Skeletal muscle satellite cell (primary cell): ENCODE measurements at regions not wholly inside any gene's neighbourhood (a gene's known extent, or its start where the extent isn't known, plus 50 kb on each side); places are given as distances from the start of the nearest gene placed in this dataset.
"Not testable (repeated sequence)": the region's sequence is repeated elsewhere in the genome, so short reads cannot be mapped to it uniquely, and the experiment has no call there.

Source experiments
- H3K27me3 ChIP-seq: 2 replicates; pipeline ENCODE4 v1.7.0; 2013; ENCODE audit warnings: low read length; ENCODE audit not compliant: control insufficient read depth, insufficient read depth
- H3K36me3 ChIP-seq: 2 replicates; pipeline ENCODE4 v1.7.0; 2013; ENCODE audit warnings: mild to moderate bottlenecking, control low read depth, low read length; ENCODE audit not compliant: insufficient read depth
- H3K4me1 ChIP-seq: 2 replicates; pipeline ENCODE4 v1.7.0; 2013; ENCODE audit warnings: low read length; ENCODE audit not compliant: control insufficient read depth, insufficient read depth
- H3K4me2 ChIP-seq: 2 replicates; pipeline ENCODE4 v1.7.0; 2013; ENCODE audit warnings: mild to moderate bottlenecking, low read length
- H3K4me3 ChIP-seq: 2 replicates; pipeline ENCODE4 v1.7.0; 2013; ENCODE audit warnings: low read length
- H3K9ac ChIP-seq: 2 replicates; pipeline ENCODE4 v1.7.0; 2013; ENCODE audit warnings: mild to moderate bottlenecking, low read depth, low read length, moderate library complexity
- H3K9me3 ChIP-seq: replicated peaks from 2 replicates; pipeline ENCODE4 v1.7.0; 2013; ENCODE audit warnings: mild to moderate bottlenecking, control low read depth, low read length

GRCh38 chr4:170979736-170980135 is 833.5 kb upstream of the GALNTL6 start:
- no peaks in the 10 kb centered on the region for H3K27me3 ChIP-seq
- no peaks in the 10 kb centered on the region for H3K9me3 ChIP-seq
- H3K4me2 ChIP-seq, result no peak overlapping the region
- no peak overlapping the region for H3K9ac ChIP-seq
- no peaks in the 10 kb centered on the region for H3K4me1 ChIP-seq
- H3K4me3 ChIP-seq, result no peak overlapping the region
- no peaks in the 10 kb centered on the region for H3K36me3 ChIP-seq

- no peak overlapping the region for H3K4me2 ChIP-seq
- no peaks in the 10 kb centered on the region for H3K36me3 ChIP-seq
- H3K27me3 ChIP-seq, result no peaks in the 10 kb centered on the region
- no peak overlapping the region for H3K4me3 ChIP-seq
- no peak overlapping the region for H3K9ac ChIP-seq
- no peaks in the 10 kb centered on the region for H3K4me1 ChIP-seq
- H3K9me3 ChIP-seq, result no peaks in the 10 kb centered on the region
Measured at GRCh38 chr4:170978990-170979389, 834.2 kb upstream of the GALNTL6 start.

DNA sequence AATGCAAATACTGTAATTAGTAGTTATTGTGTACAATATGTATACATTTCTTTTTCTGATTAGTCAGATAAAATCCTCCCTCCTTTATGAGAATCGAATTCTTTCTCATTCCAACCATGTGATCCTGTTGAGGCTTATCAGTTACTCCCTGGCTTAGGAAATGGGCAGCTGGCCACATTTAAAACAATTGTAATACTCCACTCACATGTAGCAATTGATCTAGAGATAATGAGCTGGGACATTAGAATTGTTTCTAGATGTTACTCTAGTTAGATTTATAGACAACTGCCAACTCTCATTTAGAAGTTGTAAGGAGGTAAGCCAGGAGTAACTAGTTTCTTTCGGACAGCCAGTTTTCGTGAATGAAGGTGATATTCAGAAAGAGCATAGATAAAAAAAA is 859.3 kb upstream of the AADAT start:
- no peak overlapping the region for H3K9ac ChIP-seq
- H3K4me1 ChIP-seq, result no peaks in the 10 kb centered on the region
- no peaks in the 10 kb centered on the region for H3K9me3 ChIP-seq
- H3K4me2 ChIP-seq, result no peak overlapping the region
- no peaks in the 10 kb centered on the region for H3K36me3 ChIP-seq
- H3K27me3 ChIP-seq, result no peaks in the 10 kb centered on the region
- H3K4me3 ChIP-seq, result no peak overlapping the region

DNA sequence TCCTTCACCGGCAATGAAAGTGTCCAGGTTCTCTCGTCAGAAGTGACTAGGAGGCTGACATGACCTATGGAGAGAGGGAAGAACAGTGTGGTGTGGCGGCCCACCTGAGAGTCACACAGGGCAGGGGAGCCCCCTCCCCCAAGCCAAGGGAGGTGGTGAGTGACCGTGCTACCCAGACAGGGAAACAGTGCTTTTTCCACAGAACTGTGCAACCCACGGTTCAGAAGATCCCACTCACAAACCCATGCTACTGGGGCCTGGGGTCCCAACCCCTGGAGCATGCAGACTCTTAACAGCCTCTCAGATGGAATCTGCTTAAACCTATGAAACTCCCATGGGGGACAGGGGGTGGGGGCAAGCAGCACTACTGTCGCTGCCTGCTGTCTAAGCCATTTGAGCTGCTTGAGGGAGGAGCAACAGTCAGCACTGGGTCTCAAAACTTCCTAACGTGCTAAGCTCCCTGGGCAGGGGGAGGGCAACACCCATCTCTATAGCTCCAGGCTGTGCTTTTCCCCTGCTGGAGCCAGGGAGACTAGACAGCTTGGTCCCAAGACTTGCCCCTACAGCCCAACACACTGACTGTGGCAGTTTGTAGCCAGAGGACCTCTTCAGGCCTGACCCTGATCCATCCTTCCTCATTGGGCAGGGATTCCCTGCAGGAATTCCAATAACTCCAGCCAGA is 850.4 kb upstream of the AADAT start:
- no peak overlapping the region for H3K4me3 ChIP-seq

GRCh38 chr4:170938588-170938987 is 848.8 kb upstream of the AADAT start:
- Histone ChIP-seq H3K27me3 (no peaks in the 10 kb centered on the region), H3K4me3 (no peak overlapping the region), H3K4me1 (no peaks in the 10 kb centered on the region), H3K36me3 (no peaks in the 10 kb centered on the region), H3K9ac (no peak overlapping the region), H3K4me2 (no peak overlapping the region), H3K9me3 (no peaks in the 10 kb centered on the region)

More for the DNA sequence above, 850.4 kb upstream of the AADAT start:
- no peaks in the 10 kb centered on the region for H3K27me3 ChIP-seq
- H3K4me1 ChIP-seq, result no peaks in the 10 kb centered on the region
- no peak overlapping the region for H3K9ac ChIP-seq
- H3K36me3 ChIP-seq, result no peaks in the 10 kb centered on the region
- no peak overlapping the region for H3K4me2 ChIP-seq
- H3K9me3 ChIP-seq, result no peaks in the 10 kb centered on the region

GRCh38 chr4:170931321-170931720 is 841.6 kb upstream of the AADAT start:
- Histone ChIP-seq H3K4me1 (no peaks in the 10 kb centered on the region), H3K36me3 (no peaks in the 10 kb centered on the region), H3K4me3 (no peak overlapping the region), H3K9ac (no peak overlapping the region), H3K4me2 (no peak overlapping the region), H3K9me3 (no peaks in the 10 kb centered on the region), H3K27me3 (no peaks in the 10 kb centered on the region)

DNA sequence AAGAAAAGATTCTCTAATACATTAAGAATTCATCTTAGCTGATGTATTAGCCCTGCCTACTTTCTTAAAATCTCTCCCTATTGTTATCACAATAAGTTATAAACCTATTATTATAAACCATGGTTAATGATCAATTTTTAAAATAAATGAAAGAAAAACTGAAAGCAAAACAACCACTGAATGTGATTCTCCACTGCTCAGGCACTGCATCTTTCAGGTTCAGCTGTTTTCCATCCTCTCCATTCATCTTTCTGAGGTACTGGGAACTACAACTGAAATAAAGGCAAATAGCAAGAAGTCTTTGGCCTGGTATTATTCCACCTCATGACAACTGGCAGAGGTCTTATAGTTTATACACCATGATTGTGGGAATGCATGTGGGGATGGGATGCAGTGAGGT is 798.9 kb upstream of the AADAT start:
- no peak overlapping the region for H3K9ac ChIP-seq
- H3K4me1 ChIP-seq, result no peaks in the 10 kb centered on the region
- no peaks in the 10 kb centered on the region for H3K27me3 ChIP-seq

DNA sequence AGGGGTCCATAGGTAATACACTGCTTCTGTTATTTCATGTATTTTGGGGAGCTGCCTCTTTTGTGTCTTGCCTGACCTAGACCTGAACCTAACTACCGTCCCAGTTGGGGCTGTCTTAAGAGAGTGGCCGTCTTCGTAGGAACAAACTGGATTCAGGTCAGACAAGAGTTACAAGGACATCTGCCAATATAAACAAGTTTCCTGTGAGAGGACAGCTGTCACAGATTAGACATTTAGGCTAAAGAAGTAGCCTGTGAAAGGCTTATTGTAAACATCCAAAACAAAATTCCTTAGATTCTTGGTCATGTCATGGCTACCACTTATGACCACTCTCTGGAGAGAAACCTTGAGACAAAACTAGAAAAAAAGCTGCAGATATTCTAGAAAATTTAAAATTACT is 797.6 kb upstream of the AADAT start:
- H3K4me1 ChIP-seq, result no peaks in the 10 kb centered on the region
- no peak overlapping the region for H3K4me3 ChIP-seq
- peaks cover under 1% of the 10 kb centered on the region for H3K9me3 ChIP-seq
- H3K27me3 ChIP-seq, result no peaks in the 10 kb centered on the region
- H3K4me2 ChIP-seq, result no peak overlapping the region
- H3K36me3 ChIP-seq, result no peaks in the 10 kb centered on the region
- H3K9ac ChIP-seq, result no peak overlapping the region

More for the DNA sequence above, 798.9 kb upstream of the AADAT start:
- no peaks in the 10 kb centered on the region for H3K36me3 ChIP-seq
- no peak overlapping the region for H3K4me3 ChIP-seq
- H3K9me3 ChIP-seq, result peaks cover 4% of the 10 kb centered on the region
- no peak overlapping the region for H3K4me2 ChIP-seq

DNA sequence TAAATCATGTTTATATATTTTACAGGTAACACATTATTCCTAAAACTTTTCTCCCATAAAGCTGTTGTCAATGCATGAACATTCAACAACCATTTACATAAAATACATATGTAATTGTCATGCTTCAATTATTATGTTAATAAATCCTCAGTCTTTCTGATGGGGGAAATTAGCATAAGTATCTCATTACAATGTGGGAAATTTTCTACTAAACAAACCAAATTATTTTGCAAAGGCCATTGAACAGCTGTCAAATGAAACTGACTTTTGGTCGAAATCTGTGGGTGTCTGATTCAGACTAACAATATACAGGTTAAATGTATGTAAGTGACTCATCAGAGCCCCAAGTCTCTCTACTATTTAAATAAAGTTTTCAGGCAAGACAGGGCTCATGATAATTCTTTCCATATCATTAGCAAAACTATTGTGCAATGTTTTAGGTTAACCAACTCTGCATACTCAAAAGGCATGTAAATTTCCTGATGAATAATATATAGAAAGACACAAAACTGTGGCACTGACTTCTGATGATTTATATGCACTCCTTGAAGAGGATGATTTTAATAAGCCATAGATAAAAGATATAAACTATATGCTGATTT is 795.3 kb upstream of the AADAT start:
- no peaks in the 10 kb centered on the region for H3K9me3 ChIP-seq
- no peak overlapping the region for H3K4me2 ChIP-seq
- no peaks in the 10 kb centered on the region for H3K27me3 ChIP-seq
- no peaks in the 10 kb centered on the region for H3K36me3 ChIP-seq
- H3K4me3 ChIP-seq, result no peak overlapping the region
- H3K4me1 ChIP-seq, result no peaks in the 10 kb centered on the region
- no peak overlapping the region for H3K9ac ChIP-seq

DNA sequence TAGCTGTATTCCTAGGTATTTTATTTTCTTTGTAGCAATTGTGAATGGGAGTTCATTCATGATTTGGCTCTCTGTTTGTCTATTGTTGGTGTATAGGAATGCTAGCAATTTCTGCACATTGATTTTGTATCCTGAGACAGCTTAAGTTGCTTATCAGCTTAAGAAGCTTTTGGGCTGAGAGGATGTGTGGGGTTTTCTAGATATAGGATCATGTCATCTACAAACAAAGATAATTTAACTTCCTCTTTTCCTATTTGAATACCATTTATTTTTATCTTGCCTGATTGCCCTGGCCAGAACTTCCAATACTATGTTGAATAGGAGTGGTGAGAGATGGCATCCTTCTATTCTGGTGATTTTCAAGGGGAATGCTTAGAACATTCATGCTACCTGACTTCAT is 791.9 kb upstream of the AADAT start:
- H3K4me1 ChIP-seq, H3K27me3 ChIP-seq, H3K9me3 ChIP-seq, H3K4me3 ChIP-seq, H3K4me2 ChIP-seq, H3K36me3 ChIP-seq, H3K9ac ChIP-seq: not testable (repeated sequence)

DNA sequence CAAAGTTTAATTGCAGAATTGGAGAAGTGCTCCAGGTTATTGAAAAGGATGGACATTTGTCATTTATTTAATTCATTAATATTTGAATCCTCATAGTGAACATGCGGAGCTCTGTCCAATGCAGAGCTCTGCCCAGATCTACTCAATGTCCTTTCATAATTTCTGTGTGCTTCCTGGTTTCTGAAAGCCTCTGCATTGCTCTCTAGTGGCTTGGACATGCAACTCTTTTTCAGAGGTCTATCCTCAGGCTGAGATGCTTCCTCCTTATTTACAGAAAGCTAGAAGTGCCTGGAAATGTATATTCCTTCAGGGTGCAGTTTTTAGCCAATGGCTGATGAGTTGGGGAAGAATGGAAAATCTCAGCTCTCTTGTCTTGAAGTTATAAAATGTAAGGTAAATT is 786.1 kb upstream of the AADAT start:
- Histone ChIP-seq H3K36me3 (no peaks in the 10 kb centered on the region), H3K4me2 (no peak overlapping the region), H3K9ac (no peak overlapping the region), H3K4me3 (no peak overlapping the region), H3K27me3 (no peaks in the 10 kb centered on the region), H3K9me3 (no peaks in the 10 kb centered on the region), H3K4me1 (no peaks in the 10 kb centered on the region)

- H3K27me3 ChIP-seq, result no peaks in the 10 kb centered on the region
- H3K9me3 ChIP-seq, result no peaks in the 10 kb centered on the region
- H3K4me2 ChIP-seq, result no peak overlapping the region
- no peak overlapping the region for H3K4me3 ChIP-seq
- H3K9ac ChIP-seq, result no peak overlapping the region
- no peaks in the 10 kb centered on the region for H3K36me3 ChIP-seq
- H3K4me1 ChIP-seq, result no peaks in the 10 kb centered on the region
Measured at GRCh38 chr4:170872794-170873193, 783.0 kb upstream of the AADAT start.
